Endodermal cell (in vitro differentiated cells): ENCODE measurements at regions not wholly inside any gene's neighbourhood (a gene's known extent, or its start where the extent isn't known, plus 50 kb on each side); places are given as distances from the start of the nearest gene placed in this dataset.

Experiments used
- DNase-seq: peaks from one replicate; pipeline ENCODE4 v3.0.0-alpha.2; 2017
- H3K27ac ChIP-seq: 2 replicates; pipeline ENCODE4 v1.5.1; 2013; ENCODE audit warnings: mild to moderate bottlenecking, low read depth, low read length, moderate library complexity
- H3K27me3 ChIP-seq: 2 replicates; pipeline ENCODE4 v1.6.1; 2013; ENCODE audit warnings: mild to moderate bottlenecking, low read length, moderate library complexity; ENCODE audit not compliant: insufficient read depth, control insufficient read depth, poor library complexity, severe bottlenecking
- H3K36me3 ChIP-seq: 2 replicates; pipeline ENCODE4 v1.7.0; 2013; ENCODE audit warnings: mild to moderate bottlenecking, low read length, moderate library complexity; ENCODE audit not compliant: control insufficient read depth, insufficient read depth
- H3K4me1 ChIP-seq: one replicate; pipeline ENCODE4 v1.7.0; 2013; ENCODE audit warnings: low read length; ENCODE audit not compliant: control insufficient read depth, insufficient read depth
- H3K4me3 ChIP-seq: 2 replicates; pipeline ENCODE4 v1.5.1; 2013; ENCODE audit warnings: mild to moderate bottlenecking, low read length, moderate library complexity
- H3K9ac ChIP-seq: 2 replicates; pipeline ENCODE4 v1.6.1; 2013; ENCODE audit warnings: mild to moderate bottlenecking, low read length, moderate library complexity; ENCODE audit not compliant: poor library complexity, severe bottlenecking; ENCODE audit errors: extremely low read depth
- H3K9me3 ChIP-seq: 2 replicates; pipeline ENCODE4 v1.6.1; 2013; ENCODE audit warnings: mild to moderate bottlenecking, low read length, moderate library complexity; ENCODE audit not compliant: control insufficient read depth
- H3K27ac Mint-ChIP-seq: 2 replicates; pipeline ENCODE4 v1.8.0; 2020; ENCODE audit warnings: mixed read lengths
- H3K27me3 Mint-ChIP-seq: 2 replicates; pipeline ENCODE4 v1.8.0; 2021; ENCODE audit warnings: mild to moderate bottlenecking, mixed read lengths; ENCODE audit not compliant: insufficient read depth
- H3K36me3 Mint-ChIP-seq: 2 replicates; pipeline ENCODE4 v1.8.0; 2020; ENCODE audit warnings: low read depth, mixed read lengths
- H3K4me1 Mint-ChIP-seq: 2 replicates; pipeline ENCODE4 v1.8.0; 2020; ENCODE audit warnings: mixed read lengths
- H3K4me3 Mint-ChIP-seq: 2 replicates; pipeline ENCODE4 v1.8.0; 2020; ENCODE audit warnings: mild to moderate bottlenecking, moderate library complexity, mixed read lengths
- H3K9me3 Mint-ChIP-seq: 2 replicates; pipeline ENCODE4 v1.8.0; 2020; ENCODE audit warnings: mild to moderate bottlenecking, mixed read lengths
- WGBS, 2 experiments: methylation state at CpG; one replicate each; pipeline versions ENCODE4 v1.1.5 to v1.1.7; 2013; ENCODE audit warnings: missing lambda C conversion rate in 2 of 2, mixed read lengths in 1 of 2; ENCODE audit not compliant: insufficient coverage in 1 of 2, insufficient read length in 1 of 2; 5-methylcytosine and 5-hydroxymethylcytosine counted together
- TF ChIP-seq, protein P1 (sequence below): fragments of 200-600 bp; sonication (generic); conservative IDR thresholded peaks from 2 replicates; pipeline ENCODE4 v1.5.0; 2021; ENCODE audit warnings: antibody characterized with exemption, mild to moderate bottlenecking

DNA sequence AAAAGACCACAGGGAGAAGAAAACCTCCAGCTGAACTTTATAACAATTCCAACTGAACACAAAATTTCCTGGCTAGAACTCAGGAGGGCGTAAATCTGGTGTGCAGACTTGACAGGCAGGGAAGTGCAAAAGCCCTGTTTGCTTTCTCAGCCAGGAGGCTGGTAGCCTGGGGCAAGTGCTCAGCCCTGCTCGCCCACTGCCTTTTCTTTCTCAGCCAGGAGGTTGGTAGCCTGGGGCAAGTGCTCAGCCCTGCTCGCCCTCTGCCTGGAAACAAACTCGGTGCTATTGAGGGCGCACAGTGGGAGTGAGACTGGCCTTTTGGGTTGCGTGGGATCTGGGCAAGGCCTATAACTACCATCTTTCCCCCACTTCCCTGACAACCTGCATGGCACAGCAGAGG is 275.4 kb upstream of the MAOA start:
- Mint-ChIP-seq H3K36me3 (peaks cover 19% of the 10 kb centered on the region), H3K4me3 (no peak overlapping the region), H3K9me3 (peaks cover 49% of the 10 kb centered on the region), H3K27ac (no peak overlapping the region), H3K4me1 (peaks cover 4% of the 10 kb centered on the region), H3K27me3 (no peaks in the 10 kb centered on the region)
- H3K36me3 ChIP-seq, result no peaks in the 10 kb centered on the region
- 91% methylated on average over 6 of the region's 6 CpGs; no CpG with 5 or more reads in 1 of the 2 experiments for WGBS, 2 experiments
- H3K4me1 ChIP-seq, result no peaks in the 10 kb centered on the region
- no peaks in the 10 kb centered on the region for H3K9me3 ChIP-seq
- TF ChIP-seq, protein P1, sequence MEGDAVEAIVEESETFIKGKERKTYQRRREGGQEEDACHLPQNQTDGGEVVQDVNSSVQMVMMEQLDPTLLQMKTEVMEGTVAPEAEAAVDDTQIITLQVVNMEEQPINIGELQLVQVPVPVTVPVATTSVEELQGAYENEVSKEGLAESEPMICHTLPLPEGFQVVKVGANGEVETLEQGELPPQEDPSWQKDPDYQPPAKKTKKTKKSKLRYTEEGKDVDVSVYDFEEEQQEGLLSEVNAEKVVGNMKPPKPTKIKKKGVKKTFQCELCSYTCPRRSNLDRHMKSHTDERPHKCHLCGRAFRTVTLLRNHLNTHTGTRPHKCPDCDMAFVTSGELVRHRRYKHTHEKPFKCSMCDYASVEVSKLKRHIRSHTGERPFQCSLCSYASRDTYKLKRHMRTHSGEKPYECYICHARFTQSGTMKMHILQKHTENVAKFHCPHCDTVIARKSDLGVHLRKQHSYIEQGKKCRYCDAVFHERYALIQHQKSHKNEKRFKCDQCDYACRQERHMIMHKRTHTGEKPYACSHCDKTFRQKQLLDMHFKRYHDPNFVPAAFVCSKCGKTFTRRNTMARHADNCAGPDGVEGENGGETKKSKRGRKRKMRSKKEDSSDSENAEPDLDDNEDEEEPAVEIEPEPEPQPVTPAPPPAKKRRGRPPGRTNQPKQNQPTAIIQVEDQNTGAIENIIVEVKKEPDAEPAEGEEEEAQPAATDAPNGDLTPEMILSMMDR, result no peak
- H3K9ac ChIP-seq, result no peak overlapping the region
- H3K27ac ChIP-seq, result no peak overlapping the region
- no peaks in the 10 kb centered on the region for H3K27me3 ChIP-seq
- DNase-seq, result no peak
- H3K4me3 ChIP-seq, result no peak overlapping the region

DNA sequence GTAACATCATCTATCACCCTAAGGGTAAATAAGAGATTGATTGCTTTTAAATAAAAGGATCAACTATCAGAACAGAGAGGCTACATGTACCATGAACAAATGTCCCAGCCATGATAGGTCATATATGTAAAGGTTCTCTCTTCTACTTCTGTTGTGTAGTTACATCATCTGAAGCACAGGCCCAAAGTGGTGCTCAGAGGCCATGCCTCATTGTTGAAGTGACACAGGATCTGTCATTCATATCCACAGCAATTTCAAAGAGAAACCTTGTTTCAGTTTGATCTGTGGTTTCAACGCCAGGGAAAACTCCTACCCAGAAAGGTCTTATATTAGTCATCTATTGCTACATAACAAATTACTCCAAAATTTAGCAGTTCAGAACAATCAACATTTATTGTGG is 269.2 kb upstream of the MAOA start:
- 75% methylated on average over 1 of the region's 1 CpG; no CpG with 5 or more reads in 1 of the 2 experiments for WGBS, 2 experiments
- Mint-ChIP-seq H3K27ac (no peak overlapping the region), H3K4me3 (no peak overlapping the region)

DNA sequence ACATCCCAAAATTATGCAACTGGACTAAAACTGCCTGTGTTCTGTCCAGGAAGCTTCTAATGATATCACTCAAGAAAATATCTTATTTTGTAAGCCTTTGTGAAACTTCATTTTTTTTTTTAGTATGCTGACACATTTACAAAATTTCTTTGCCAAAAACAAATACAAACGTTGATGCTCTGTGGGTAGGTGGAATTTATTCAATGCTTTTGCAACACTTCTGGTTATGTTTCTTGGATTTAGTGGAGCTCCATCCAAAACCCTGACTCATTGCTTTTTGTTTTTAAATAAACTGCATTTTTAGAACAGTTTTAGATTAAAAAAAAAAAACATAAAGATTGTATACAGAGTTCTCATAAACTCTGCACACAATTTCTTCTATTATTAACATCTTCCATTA is 250.9 kb upstream of the MAOA start:
- 88% methylated on average over 1 of the region's 1 CpG; no CpG with 5 or more reads in 1 of the 2 experiments for WGBS, 2 experiments
- H3K9me3 Mint-ChIP-seq, result peaks cover 20% of the 10 kb centered on the region
- H3K9ac ChIP-seq, result no peak overlapping the region
- H3K27ac Mint-ChIP-seq, result no peak overlapping the region
- H3K4me3 ChIP-seq, result no peak overlapping the region
- H3K27me3 ChIP-seq, result no peaks in the 10 kb centered on the region
- H3K27ac ChIP-seq, result no peak overlapping the region
- H3K27me3 Mint-ChIP-seq, result no peaks in the 10 kb centered on the region
- TF ChIP-seq, protein P1, result no peak
- H3K4me1 Mint-ChIP-seq, result no peaks in the 10 kb centered on the region
- no peak overlapping the region for H3K4me3 Mint-ChIP-seq
- DNase-seq, result no peak
- H3K36me3 Mint-ChIP-seq, result peaks cover 1% of the 10 kb centered on the region
- no peaks in the 10 kb centered on the region for H3K36me3 ChIP-seq
- H3K4me1 ChIP-seq, result no peaks in the 10 kb centered on the region
- no peaks in the 10 kb centered on the region for H3K9me3 ChIP-seq

More for the DNA sequence above, 269.2 kb upstream of the MAOA start:
- Histone ChIP-seq H3K36me3 (no peaks in the 10 kb centered on the region), H3K4me3 (no peak overlapping the region), H3K4me1 (no peaks in the 10 kb centered on the region), H3K9me3 (no peaks in the 10 kb centered on the region), H3K27me3 (no peaks in the 10 kb centered on the region), H3K9ac (no peak overlapping the region), H3K27ac (no peak overlapping the region)
- Mint-ChIP-seq H3K9me3 (peaks cover 42% of the 10 kb centered on the region), H3K27me3 (peaks cover 3% of the 10 kb centered on the region), H3K4me1 (peaks cover 33% of the 10 kb centered on the region), H3K36me3 (peaks cover 6% of the 10 kb centered on the region)
- DNase-seq, result no peak
- TF ChIP-seq, protein P1, result no peak
